ENCODE measurements at regions not wholly inside any gene's neighbourhood (a gene's known extent, or its start where the extent isn't known, plus 50 kb on each side); places are given as distances from the start of the nearest gene placed in this dataset.
A peak's percentile ranks its signal among the peaks of the same experiment; 100 is the strongest.

- TF ChIP-seq EP300 (IDR thresholded peaks at IDR 0.05) (no peak), CTCF (IDR thresholded peaks at IDR 0.05) (no peak), POLR2AphosphoS5 (IDR thresholded peaks at IDR 0.05) (no peak), POLR2A (IDR thresholded peaks at IDR 0.05) (no peak)
- WGBS, 2 donors (ENCODE audit: low coverage in 1 of 2), result 66 to 75% methylated on average over 4 of the region's 4 CpGs
- no peak for ATAC-seq
- Histone ChIP-seq H3K9me3 (no peaks in the 10 kb centered on the region), H3K27ac (no peak overlapping the region), H3K4me1 (peaks cover 0 to 55% (median 13%) of the 10 kb centered on the region in 3 donors), H3K27me3 (peaks cover 37% of the 10 kb centered on the region), H3K36me3 (no peaks in the 10 kb centered on the region), H3K4me3 (no peak overlapping the region)
These were observed 59.0 kb downstream of the NDUFS5 start for GRCh38 chr1:39085174-39085573.

- peaks cover 27% of the 10 kb centered on the region for H3K27me3 ChIP-seq
- peaks cover 0 to 52% (median 17%) of the 10 kb centered on the region in 3 donors for H3K4me1 ChIP-seq
- TF ChIP-seq POLR2A (IDR thresholded peaks at IDR 0.05) (no peak), CTCF (IDR thresholded peaks at IDR 0.05) (no peak), EP300 (IDR thresholded peaks at IDR 0.05) (no peak), POLR2AphosphoS5 (IDR thresholded peaks at IDR 0.05) (no peak)
- no peak overlapping the region for H3K4me3 ChIP-seq
- 8 to 75% methylated on average over 1 to 3 of the region's 3 CpGs for WGBS, 2 donors (ENCODE audit: low coverage in 1 of 2)
- ATAC-seq, result no peak
- no peaks in the 10 kb centered on the region for H3K9me3 ChIP-seq
- no peaks in the 10 kb centered on the region for H3K36me3 ChIP-seq
- H3K27ac ChIP-seq, result peak overlapping the region in 3 of 4 donors; percentile 63 to 75 (median 66)
These were observed 60.2 kb downstream of the NDUFS5 start for GRCh38 chr1:39086386-39086785.

DNA sequence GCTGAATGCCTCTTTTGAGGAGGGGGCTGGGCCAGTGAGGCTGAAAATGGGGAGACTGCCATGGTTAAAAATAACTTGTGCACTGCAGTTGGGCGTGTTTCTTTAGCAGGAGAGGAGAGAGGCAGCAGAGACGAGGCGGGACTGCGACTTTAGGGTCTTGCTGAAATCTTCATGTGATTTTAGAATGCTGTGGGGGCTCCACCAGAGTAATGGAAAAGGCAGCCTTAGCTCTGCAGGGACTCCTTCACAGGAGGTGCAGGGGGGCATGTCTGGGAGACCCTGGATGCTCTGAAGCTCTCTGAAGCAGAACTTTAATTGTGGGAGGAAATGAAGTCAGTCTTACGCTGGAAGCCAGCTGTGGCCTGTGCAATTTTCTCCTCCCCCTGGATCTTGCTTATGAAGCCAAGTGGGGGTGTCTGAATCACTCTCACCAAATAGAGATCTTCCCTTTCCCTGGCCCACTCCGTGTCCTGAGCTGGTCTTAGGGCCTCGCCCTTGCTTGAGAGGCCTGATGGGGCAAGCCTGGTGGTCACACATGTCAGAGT, 60.8 kb downstream of the NDUFS5 start:
- no peak overlapping the region for H3K4me3 ChIP-seq
- no peaks in the 10 kb centered on the region for H3K36me3 ChIP-seq
- H3K9me3 ChIP-seq, result no peaks in the 10 kb centered on the region
- ATAC-seq, result peak; percentile 88
- TF ChIP-seq POLR2A (IDR thresholded peaks at IDR 0.05), result no peak
- no peak for TF ChIP-seq CTCF (IDR thresholded peaks at IDR 0.05)
- TF ChIP-seq POLR2AphosphoS5 (IDR thresholded peaks at IDR 0.05), result no peak
- TF ChIP-seq EP300 (IDR thresholded peaks at IDR 0.05), result no peak
- H3K4me1 ChIP-seq, result peaks cover 0 to 48% (median 14%) of the 10 kb centered on the region in 3 donors
- WGBS, 2 donors (ENCODE audit: low coverage in 1 of 2), result 21 to 26% methylated on average over 4 to 5 of the region's 7 CpGs
- H3K27ac ChIP-seq, result peak overlapping the region in 3 of 4 donors; percentile 63 to 75 (median 66)
- peaks cover 21% of the 10 kb centered on the region for H3K27me3 ChIP-seq

GRCh38 chr1:39087435-39087834, 61.3 kb downstream of the NDUFS5 start:
- TF ChIP-seq CTCF (IDR thresholded peaks at IDR 0.05) (no peak), POLR2AphosphoS5 (IDR thresholded peaks at IDR 0.05) (no peak), POLR2A (IDR thresholded peaks at IDR 0.05) (no peak), EP300 (IDR thresholded peaks at IDR 0.05) (no peak)
- H3K4me1 ChIP-seq, result peaks cover 0 to 48% (median 13%) of the 10 kb centered on the region in 3 donors
- peak overlapping the region in 3 of 4 donors; percentile 63 to 75 (median 66) for H3K27ac ChIP-seq
- H3K27me3 ChIP-seq, result peaks cover 16% of the 10 kb centered on the region
- no peaks in the 10 kb centered on the region for H3K9me3 ChIP-seq
- no peak overlapping the region for H3K4me3 ChIP-seq
- ATAC-seq, result no peak
- WGBS, 2 donors (ENCODE audit: low coverage in 1 of 2), result 57 to 75% methylated on average over 2 to 3 of the region's 3 CpGs
- no peaks in the 10 kb centered on the region for H3K36me3 ChIP-seq

DNA sequence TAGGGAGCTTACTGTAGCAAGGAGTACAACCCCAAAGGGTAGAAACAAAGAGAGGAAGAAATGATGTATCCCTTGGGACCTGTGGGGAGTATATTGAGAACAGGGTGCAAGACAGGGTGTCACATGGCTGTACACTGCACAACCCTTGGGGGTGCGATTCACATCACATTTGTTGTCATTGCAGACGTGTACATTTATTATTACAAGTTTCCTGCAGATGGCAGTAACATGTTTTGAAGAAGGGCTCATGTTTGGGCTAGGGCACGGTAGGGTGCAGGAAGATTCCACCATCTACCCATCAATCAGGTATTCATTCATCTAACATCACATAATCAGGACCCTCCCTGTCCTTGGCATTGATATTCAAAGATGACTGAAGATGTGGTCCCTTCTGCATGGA, 62.5 kb downstream of the NDUFS5 start:
- no peaks in the 10 kb centered on the region for H3K36me3 ChIP-seq
- no peak for ATAC-seq
- H3K27ac ChIP-seq, result no peak overlapping the region
- no peaks in the 10 kb centered on the region for H3K9me3 ChIP-seq
- no peak for TF ChIP-seq CTCF (IDR thresholded peaks at IDR 0.05)
- no peak for TF ChIP-seq POLR2A (IDR thresholded peaks at IDR 0.05)
- TF ChIP-seq EP300 (IDR thresholded peaks at IDR 0.05), result no peak
- no peak for TF ChIP-seq POLR2AphosphoS5 (IDR thresholded peaks at IDR 0.05)
- no peak overlapping the region for H3K4me3 ChIP-seq
- peaks cover 4% of the 10 kb centered on the region for H3K27me3 ChIP-seq
- peaks cover 0 to 47% (median 13%) of the 10 kb centered on the region in 3 donors for H3K4me1 ChIP-seq
- WGBS, 2 donors (ENCODE audit: low coverage in 1 of 2), result 82 to 90% methylated on average over 3 of the region's 3 CpGs
